Middle frontal gyrus (tissue), 1 donor: ENCODE measurements at regions not wholly inside any gene's neighbourhood (a gene's known extent, or its start where the extent isn't known, plus 50 kb on each side); places are given as distances from the start of the nearest gene placed in this dataset.

Experiments
- DNase-seq: peaks from one replicate; pipeline ENCODE4 v3.0.0-alpha.2; 2015; ENCODE audit warnings: low spot score; ENCODE audit errors: extremely low spot score

DNA sequence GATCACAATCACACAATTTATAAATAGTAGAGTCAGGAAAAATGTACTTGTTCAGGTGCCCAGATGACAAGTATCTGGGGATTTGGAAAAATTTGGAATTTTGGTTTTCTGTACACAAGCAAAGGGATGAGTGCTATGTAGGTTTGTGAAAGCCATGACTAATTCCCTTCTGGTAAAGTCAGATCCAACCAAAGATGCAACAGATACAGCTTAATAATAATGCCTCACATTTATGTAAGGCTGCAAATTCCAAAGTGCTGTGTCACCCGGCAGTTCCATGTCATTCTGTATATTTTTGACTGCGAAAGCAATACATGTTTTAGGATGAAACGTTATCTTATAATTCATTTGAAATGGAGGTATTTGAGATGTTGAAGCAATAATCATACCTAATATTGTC, 102.7 kb upstream of the AGBL1 start:
- no peak for DNase-seq

GRCh38 chr15:85977586-85977985, 102.1 kb upstream of the AGBL1 start:
- DNase-seq: no peak

DNA sequence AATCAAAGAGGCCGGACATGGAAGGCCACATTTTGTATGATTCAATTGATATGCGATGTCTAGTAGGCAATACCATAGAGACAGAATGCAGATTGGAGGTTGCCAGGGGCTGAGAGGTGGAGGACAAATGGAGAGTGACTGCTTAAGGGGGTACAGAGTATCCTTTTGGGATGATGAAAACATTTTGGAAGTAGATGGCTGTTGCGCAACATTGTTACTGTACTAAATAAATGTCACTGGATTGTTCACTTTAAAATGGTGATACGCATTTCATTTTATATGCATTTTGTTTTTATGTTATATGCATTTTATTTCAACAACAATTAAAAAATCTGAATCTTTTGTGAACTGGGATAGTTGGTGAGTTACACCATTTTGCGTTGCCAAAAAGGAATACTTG, 99.7 kb upstream of the AGBL1 start:
- no peak for DNase-seq

DNA sequence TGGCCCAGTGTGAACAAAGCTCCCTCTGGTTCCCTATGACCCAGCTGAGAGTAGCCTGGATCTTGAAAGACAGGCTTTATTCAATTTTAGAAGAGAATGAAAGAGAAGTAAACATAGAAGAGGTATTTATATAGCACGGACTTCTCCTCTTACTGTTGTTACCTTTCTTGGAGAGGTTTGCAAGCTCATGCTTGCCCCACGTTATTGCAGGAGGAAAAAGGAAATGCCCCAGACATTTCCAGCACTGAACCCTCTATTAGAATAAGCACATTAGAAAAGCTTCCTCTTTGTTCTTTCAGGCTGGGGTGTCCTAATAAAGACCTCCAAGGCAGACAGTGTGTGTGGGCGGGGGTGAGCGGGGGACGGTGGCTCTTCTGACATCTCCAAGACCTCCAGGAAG, 98.7 kb upstream of the AGBL1 start:
- DNase-seq: no peak

DNA sequence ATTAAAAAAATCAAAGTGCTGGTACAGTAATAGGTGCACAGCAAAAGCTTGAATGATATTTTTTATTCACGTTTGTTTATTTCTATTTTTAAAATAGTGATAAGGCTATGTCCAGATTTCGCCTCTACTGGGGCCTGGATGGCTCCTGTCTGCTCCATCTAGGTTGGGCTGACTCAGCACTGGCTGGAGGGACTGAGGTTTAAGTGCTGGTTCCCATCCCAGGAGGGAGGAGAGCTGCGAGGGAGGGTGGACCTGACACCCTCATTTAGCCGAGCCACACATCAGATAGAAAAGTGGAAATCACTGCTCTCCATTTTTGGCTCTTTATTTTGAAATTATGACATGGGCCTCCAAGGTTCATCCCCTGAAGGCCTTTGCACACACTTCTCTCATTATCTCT, 95.4 kb upstream of the AGBL1 start:
- DNase-seq: no peak

GRCh38 chr15:85986116-85986515, 93.6 kb upstream of the AGBL1 start:
- DNase-seq: no peak

DNA sequence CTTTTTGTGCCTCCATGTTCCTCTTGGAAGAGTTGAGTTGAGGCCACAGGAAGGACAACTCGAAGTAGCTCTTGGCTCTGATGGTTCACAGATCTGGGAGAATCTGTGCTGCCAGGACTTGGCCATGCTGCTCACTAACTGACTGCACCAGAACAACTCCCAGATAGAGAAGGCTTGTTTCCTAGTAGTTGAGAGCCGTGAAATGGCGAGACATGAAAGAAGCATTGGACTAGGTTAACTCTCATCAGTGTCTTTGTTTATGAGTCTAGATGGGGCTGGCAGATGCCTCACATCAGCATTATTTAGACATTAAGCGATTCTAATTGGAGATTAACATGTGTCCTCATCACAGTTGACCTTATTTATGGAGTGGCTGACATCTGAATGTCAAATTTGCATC, 92.9 kb upstream of the AGBL1 start:
- DNase-seq: no peak

DNA sequence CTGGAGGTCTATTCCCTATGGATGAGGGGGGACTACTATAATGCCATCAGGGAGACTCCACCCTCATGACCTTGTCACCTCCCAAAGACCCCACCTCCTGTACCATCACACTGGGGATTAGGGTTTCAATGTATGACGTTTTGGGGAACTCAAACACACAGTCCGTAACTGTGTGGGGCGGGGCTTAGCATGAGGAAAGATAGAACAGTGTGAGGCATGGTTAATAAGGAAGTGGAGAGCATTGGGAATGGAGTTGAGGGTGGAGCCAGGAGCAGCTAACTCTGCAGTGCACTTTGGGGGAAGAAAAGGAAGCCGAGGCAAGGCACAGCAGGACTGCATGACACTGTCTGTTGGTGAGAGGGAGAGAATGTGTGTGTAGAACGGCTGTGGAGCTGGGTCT, 90.9 kb upstream of the AGBL1 start:
- DNase-seq: no peak

DNA sequence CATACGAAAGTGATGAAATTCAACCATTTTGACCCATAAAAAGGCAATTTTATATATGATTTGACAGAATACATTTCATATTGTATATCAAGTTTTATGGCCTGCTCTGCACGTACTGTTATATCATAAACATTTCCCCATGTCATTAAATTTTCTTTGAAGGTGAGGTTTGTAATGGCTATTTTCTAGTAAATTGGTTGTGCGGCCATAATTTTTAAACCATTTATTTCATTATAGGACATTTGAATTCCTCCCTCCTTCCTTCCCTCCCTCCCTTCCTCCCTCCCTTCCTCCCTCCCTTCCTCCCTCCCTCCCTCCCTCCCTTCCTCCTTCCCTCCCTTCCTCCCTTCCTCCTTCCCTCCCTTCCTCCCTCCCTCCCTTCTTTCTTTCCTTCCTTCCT, 87.4 kb upstream of the AGBL1 start:
- DNase-seq: no peak

GRCh38 chr15:85993116-85993515, 86.6 kb upstream of the AGBL1 start:
- no peak for DNase-seq

DNA sequence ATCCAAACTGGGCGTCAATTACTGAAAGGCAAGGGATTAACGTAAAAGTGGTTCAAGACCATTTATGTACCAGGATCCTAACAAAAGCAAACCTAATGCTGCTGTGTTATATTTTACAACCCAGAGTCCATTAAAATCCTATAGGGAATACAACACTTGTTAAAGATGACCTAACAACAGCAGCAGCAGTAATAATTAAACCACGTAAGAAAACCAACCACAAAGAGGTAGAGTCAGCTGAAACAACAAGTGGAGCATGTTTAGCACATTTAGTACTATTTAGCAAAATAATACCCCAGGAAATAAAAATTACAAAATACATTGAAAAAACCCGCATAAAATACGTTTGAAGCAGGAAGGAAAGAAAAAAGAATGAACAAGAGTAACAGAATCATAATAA, 82.1 kb upstream of the AGBL1 start:
- no peak for DNase-seq

DNA sequence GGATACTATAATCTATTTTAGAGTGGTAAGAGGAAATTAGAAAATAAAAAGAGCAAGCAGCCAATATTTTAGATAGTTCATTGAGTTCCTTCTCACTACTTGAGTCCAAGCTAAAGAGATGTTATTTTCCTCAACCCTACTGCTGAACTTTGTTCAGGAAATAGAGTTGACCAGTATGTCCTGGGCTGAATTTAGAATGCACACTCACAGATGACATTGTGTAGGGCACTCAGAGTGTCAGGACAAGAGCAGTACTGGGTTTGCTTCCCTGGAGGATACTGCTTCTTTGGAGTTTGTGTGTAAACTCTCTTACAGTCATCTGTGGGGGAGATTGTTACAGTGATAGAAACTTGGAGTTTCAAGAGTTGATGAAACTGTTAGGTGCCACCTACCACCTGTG, 80.0 kb upstream of the AGBL1 start:
- DNase-seq: no peak

GRCh38 chr15:86001200-86001599, 78.5 kb upstream of the AGBL1 start:
- no peak for DNase-seq

DNA sequence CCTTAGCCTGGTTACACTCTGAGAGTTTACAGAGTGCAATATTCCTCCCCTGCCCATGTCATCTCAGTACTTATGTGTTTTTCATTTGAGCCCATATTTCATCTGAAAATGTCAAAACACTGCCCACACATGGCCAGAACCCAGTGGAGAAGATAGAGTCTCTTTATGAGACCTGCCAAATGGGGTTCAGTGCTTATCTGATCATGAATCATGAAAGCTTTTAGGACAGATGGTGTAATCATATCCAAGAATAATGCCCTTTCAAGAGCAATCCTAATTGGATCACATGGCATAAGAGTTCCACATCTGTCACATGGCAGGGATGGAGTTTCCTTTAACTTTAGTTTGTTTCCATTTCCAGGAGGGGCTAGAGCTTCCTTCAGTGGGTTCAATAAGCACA, 77.2 kb upstream of the AGBL1 start:
- no peak for DNase-seq

DNA sequence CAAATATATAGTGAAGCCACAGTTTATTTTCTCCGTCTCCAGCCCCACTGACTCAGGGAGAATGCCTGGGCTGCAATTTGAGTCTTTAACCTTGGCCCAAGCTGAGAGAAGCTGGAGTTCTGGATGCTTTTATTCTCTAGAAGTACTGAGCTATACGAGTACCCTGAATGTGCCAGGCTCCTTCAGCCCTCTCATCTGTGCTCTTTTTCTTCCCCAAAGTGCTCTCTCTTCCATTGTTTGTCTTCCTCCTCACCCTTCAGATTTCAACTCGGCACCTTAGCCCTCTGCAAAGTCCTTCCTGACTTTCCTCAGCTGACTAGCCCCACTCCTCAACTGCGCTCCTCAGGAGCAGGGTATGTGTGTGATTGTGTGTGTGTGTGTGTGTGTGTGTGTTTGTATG, 75.6 kb upstream of the AGBL1 start:
- DNase-seq: no peak

DNA sequence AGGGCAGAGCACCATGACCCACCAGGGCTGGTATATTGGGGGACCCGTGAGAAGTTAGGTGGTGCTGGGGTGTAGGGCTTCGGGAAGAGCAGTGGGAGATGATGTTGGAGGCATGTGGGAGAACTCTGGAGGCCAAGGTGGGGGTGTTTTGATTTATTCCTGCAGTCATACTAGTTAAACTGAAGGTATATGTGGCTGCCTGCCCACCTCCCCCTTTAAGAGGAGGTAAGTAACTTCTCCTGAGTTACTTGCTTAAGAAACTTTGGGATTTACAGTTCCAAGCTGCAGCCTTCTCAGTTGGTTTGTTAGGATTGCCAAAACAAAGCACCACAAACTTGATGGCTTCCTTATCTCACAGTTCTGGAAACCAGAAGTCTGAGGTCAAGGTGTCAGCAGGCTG, 73.1 kb upstream of the AGBL1 start:
- DNase-seq: no peak

DNA sequence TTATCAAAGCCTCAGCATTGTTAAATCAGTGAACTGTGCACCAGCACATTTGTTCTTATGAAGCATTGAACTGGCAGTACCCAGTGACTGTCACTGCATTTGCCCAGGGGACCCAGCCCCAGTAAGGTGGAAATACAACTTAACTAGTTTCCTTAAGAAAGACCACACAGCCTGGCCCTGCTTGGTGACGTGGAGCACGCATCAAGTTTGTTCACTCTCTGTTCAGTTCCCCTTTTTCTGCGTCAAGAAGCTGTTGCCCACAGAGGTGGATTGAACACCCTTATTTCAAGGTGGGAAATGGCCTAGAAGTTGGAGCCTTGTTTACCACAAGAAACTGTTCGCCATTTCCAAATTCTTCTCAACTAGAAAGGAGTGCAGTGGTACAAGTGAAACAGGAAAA, 69.9 kb upstream of the AGBL1 start:
- DNase-seq: no peak

GRCh38 chr15:86010398-86010797, 69.3 kb upstream of the AGBL1 start:
- DNase-seq: no peak

DNA sequence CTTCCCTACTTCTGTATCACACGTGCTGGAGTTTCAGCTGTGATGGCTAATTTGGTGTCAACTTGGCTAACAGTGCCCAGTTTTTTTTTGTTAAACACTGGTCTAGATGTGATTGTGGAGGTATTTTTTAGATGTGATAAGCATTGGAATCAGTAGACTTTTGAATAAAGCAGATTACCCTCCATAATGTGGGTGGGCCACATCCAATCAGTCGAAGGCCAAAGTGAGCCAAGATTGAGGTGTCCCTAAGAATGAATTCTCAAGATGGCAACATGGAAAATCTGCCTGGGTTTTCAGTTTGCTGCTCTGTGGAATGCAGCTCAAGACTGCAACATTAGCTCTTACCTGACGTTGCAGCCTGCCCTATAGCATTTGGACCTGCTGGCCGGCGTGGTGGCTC, 68.8 kb upstream of the AGBL1 start:
- no peak for DNase-seq

DNA sequence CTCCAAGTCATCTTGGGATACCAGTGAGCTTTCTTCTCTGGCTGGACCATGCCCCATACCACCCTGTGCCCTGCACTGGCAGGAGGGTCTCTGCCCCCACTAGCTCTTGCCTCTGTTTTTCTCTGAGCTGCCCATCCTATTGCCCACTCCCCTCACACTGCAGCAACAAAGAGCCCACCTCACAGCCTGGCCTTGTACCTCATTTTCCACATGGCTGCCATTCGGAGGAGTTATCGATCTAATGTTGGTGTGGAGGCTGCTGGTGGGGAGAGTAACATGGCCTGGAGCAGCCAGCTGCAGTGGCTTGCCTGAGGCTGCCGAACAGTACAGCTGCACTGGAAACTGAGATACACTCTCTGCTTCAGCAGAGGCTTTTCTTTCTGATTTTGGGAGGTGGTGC, 65.7 kb upstream of the AGBL1 start:
- no peak for DNase-seq

DNA sequence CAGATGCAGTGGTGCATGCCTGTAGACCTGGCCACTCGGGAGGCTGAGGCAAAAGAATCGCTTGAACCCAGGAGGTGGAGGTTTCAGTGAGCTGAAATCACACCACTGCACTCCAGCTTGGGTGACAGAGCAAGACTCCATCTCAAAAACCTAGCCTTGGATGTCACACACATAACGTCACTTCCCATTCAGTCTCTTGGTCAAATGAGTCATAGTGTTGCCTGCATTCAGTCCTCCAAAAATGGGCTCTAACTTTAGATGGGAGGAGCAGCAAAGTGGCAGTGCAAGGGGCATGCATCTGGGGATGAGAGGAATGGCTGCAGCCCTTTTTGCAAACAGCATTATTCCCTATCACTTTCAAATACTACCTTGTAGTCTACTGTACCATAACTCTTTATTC, 62.9 kb upstream of the AGBL1 start:
- no peak for DNase-seq

GRCh38 chr15:86018679-86019078, 61.0 kb upstream of the AGBL1 start:
- no peak for DNase-seq

DNA sequence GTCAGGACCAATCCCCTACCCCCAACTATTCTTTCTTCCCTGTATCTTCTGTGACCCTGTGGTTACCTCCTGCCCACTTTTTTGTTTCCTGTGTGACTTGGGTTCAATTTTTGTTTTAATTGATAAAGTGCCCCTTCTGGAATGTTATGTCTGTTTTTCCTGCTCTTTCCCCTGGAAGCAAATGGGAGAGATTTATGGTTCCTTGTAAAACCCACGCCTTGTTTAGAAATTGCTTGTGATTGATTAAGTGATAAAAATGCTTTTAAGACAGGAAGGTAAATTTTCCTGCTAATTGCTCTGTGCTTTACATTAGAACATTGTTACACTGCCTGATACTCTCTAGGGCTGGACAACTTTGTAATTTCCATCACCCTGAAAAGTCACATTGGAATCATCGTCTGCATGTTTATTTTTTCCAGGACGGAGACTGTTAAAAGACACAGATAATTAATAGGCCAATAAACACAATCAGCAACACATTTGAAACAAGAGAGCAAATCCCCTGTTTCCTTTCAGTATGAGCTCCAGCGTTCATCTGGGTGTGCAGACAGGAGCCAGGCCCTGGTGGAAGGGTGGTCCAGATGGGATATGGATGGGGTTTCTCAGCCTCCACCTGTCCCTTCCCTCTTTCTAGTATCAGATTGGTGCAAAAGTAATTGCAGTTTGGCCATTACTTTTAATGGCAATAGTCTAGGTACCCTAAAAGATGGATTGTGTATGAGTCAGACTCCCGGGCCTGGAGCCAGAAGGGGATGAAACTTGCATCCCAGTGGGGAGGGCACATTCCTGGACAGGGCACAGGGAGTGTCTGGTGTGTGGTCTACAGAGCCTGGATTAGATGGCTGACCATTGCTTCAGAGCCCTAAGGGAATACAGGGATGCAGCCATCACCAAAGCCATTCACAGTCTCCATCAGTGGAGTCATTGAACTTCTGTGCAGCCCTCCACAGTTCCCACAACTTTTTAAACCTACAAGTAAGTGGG, 58.1 kb upstream of the AGBL1 start:
- no peak for DNase-seq
